ENCODE measurements at regions not wholly inside any gene's neighbourhood (a gene's known extent, or its start where the extent isn't known, plus 50 kb on each side); places are given as distances from the start of the nearest gene placed in this dataset.

- no peak for TF ChIP-seq CTCF (conservative IDR thresholded peaks at IDR 0.05; ENCODE audit: low read depth, low read length)
- no peak for TF ChIP-seq EZH2 (IDR thresholded peaks at IDR 0.05; ENCODE audit: borderline replicate concordance, low read depth, low read length, poor library complexity, severe bottlenecking)
These were observed 380.8 kb downstream of the KCNRG start for GRCh38 chr13:50396001-50396400.
